NCI-H2196 (cell line): ENCODE measurements at regions not wholly inside any gene's neighbourhood (a gene's known extent, or its start where the extent isn't known, plus 50 kb on each side); places are given as distances from the start of the nearest gene placed in this dataset.
A peak's percentile ranks its signal among the peaks of the same experiment; 100 is the strongest.

Source experiments
- DNase-seq: peaks from one replicate; lab custom pipeline; 2025; ENCODE audit not compliant: unreplicated experiment; lab: John Stamatoyannopoulos, UW

GRCh38 chr1:222114536-222115156 lies 372.8 kb upstream of the DUSP10 start:
- no peak for DNase-seq

- no peak for DNase-seq
Observed at GRCh38 chr1:222109836-222110235, 367.9 kb upstream of the DUSP10 start.

GRCh38 chr1:222107975-222108374 lies 366.1 kb upstream of the DUSP10 start:
- DNase-seq, result no peak

GRCh38 chr1:222107267-222107666 lies 365.4 kb upstream of the DUSP10 start:
- no peak for DNase-seq

GRCh38 chr1:222106377-222106776 lies 364.5 kb upstream of the DUSP10 start:
- no peak for DNase-seq

- no peak for DNase-seq
Observed at GRCh38 chr1:222105861-222106260, 364.0 kb upstream of the DUSP10 start.

- no peak for DNase-seq
Observed at GRCh38 chr1:222105393-222105737, 363.5 kb upstream of the DUSP10 start.

- DNase-seq, result no peak
Observed at GRCh38 chr1:222104694-222105392, 363.0 kb upstream of the DUSP10 start.

GRCh38 chr1:222104097-222104496 lies 362.2 kb upstream of the DUSP10 start:
- no peak for DNase-seq

- no peak for DNase-seq
Observed at GRCh38 chr1:222099746-222100145, 357.9 kb upstream of the DUSP10 start.

GRCh38 chr1:222098404-222098803 lies 356.5 kb upstream of the DUSP10 start:
- DNase-seq, result no peak

- no peak for DNase-seq
Observed at GRCh38 chr1:222097588-222097987, 355.7 kb upstream of the DUSP10 start.

GRCh38 chr1:222096883-222097282 lies 355.0 kb upstream of the DUSP10 start:
- no peak for DNase-seq

GRCh38 chr1:222096476-222096772 lies 354.5 kb upstream of the DUSP10 start:
- no peak for DNase-seq

GRCh38 chr1:222095606-222096475 lies 354.0 kb upstream of the DUSP10 start:
- DNase-seq, result peak; percentile 5

- no peak for DNase-seq
Observed at GRCh38 chr1:222093518-222093917, 351.6 kb upstream of the DUSP10 start.

- no peak for DNase-seq
Observed at GRCh38 chr1:222090103-222090502, 348.2 kb upstream of the DUSP10 start.

GRCh38 chr1:222087221-222087920 lies 345.5 kb upstream of the DUSP10 start:
- DNase-seq, result no peak

GRCh38 chr1:222084996-222085395 lies 343.1 kb upstream of the DUSP10 start:
- DNase-seq, result no peak

GRCh38 chr1:222084048-222084447 lies 342.2 kb upstream of the DUSP10 start:
- no peak for DNase-seq

- DNase-seq, result no peak
Observed at GRCh38 chr1:222081859-222082258, 340.0 kb upstream of the DUSP10 start.

GRCh38 chr1:222079566-222079965 lies 337.7 kb upstream of the DUSP10 start:
- DNase-seq, result no peak
